Keratinocyte (primary cell): ENCODE measurements at regions not wholly inside any gene's neighbourhood (a gene's known extent, or its start where the extent isn't known, plus 50 kb on each side); places are given as distances from the start of the nearest gene placed in this dataset.
A peak's percentile ranks its signal among the peaks of the same experiment; 100 is the strongest.

ENCODE experiments used
- DNase-seq: peaks from one replicate; pipeline ENCODE4 v3.0.0-alpha.2; 2011; ENCODE audit warnings: low read depth, missing footprints, low spot score
- FAIRE-seq: peaks from 2 replicates; lab custom pipeline; 2011; peaks lifted over from hg19 to GRCh38; lab: Jason Lieb, UNC
- H2AFZ ChIP-seq: 2 replicates; pipeline ENCODE4 v1.6.0; 2012; ENCODE audit warnings: low read length, control low read depth, inconsistent platforms; ENCODE audit not compliant: control insufficient read depth
- H3K27ac ChIP-seq: 2 replicates; pipeline ENCODE4 v1.5.1; 2011; ENCODE audit warnings: low read length; ENCODE audit not compliant: control insufficient read depth, insufficient read depth
- H3K27me3 ChIP-seq: 3 replicates; pipeline ENCODE4 v1.6.0; 2011; ENCODE audit warnings: low read length; ENCODE audit not compliant: control insufficient read depth, insufficient read depth; ENCODE audit errors: extremely low read depth
- H3K36me3 ChIP-seq, 2 experiments: 2 replicates in 1 of 2; 3 replicates in 1 of 2; pipeline ENCODE4 v1.5.1; 2011; ENCODE audit warnings: low read length in 2 of 2, mild to moderate bottlenecking in 1 of 2; ENCODE audit not compliant: control insufficient read depth in 2 of 2, insufficient read depth in 2 of 2; ENCODE audit errors: extremely low read depth in 1 of 2
- H3K4me1 ChIP-seq: 3 replicates; pipeline ENCODE4 v1.5.1; 2011; ENCODE audit warnings: low read length; ENCODE audit not compliant: control insufficient read depth, insufficient read depth; ENCODE audit errors: extremely low read depth
- H3K4me2 ChIP-seq: 3 replicates; pipeline ENCODE4 v1.6.0; 2011; ENCODE audit warnings: low read depth, low read length; ENCODE audit not compliant: control insufficient read depth, insufficient read depth; ENCODE audit errors: extremely low read depth
- H3K4me3 ChIP-seq, 3 experiments: fragments of 200-600 bp in 1 of 3; sonication (generic) in 1 of 3; 2 replicates in 2 of 3; 3 replicates in 1 of 3; pipeline ENCODE4 v1.5.1; 2011 to 2016; ENCODE audit warnings: low read length in 3 of 3, mild to moderate bottlenecking in 3 of 3, control low read depth in 2 of 3, inconsistent platforms in 1 of 3, low read depth in 1 of 3, mixed read lengths in 1 of 3, mixed run types in 1 of 3, moderate library complexity in 1 of 3; ENCODE audit not compliant: control insufficient read depth in 2 of 3, insufficient read depth in 2 of 3; ENCODE audit errors: extremely low read depth in 1 of 3
- H3K79me2 ChIP-seq: 2 replicates; pipeline ENCODE4 v1.6.0; 2012; ENCODE audit warnings: low read length; ENCODE audit not compliant: control insufficient read depth, insufficient read depth
- H3K9ac ChIP-seq: 3 replicates; pipeline ENCODE4 v1.6.0; 2011; ENCODE audit warnings: low read length; ENCODE audit not compliant: control insufficient read depth, insufficient read depth; ENCODE audit errors: extremely low read depth
- H3K9me1 ChIP-seq: 3 replicates; pipeline ENCODE4 v1.6.0; 2011; ENCODE audit warnings: low read length; ENCODE audit not compliant: control insufficient read depth, insufficient read depth; ENCODE audit errors: extremely low read depth
- H3K9me3 ChIP-seq: 2 replicates; pipeline ENCODE4 v1.5.1; 2012; ENCODE audit warnings: low read depth, low read length; ENCODE audit not compliant: control insufficient read depth
- H4K20me1 ChIP-seq: 3 replicates; pipeline ENCODE4 v1.6.0; 2011; ENCODE audit warnings: low read length; ENCODE audit not compliant: control insufficient read depth, insufficient read depth; ENCODE audit errors: extremely low read depth
- EZH2 ChIP-seq: IDR thresholded peaks from one replicate; pipeline ENCODE4 v1.6.1; 2012; ENCODE audit warnings: inconsistent platforms, mild to moderate bottlenecking, low read length, moderate library complexity
- dilution Hi-C: fragments of 300-500 bp; cut with MboI; formaldehyde crosslinking; loops from one replicate; pipeline ENCODE4 v1.7.0; 2020; ENCODE audit warnings: low sequenced_read_pairs; ENCODE audit not compliant: extremely low pct_ligation_motif_present
- TF ChIP-seq, protein P1 (sequence below), 3 experiments: IDR thresholded peaks in 1 of 3; conservative IDR thresholded peaks in 1 of 3; optimal IDR thresholded peaks in 1 of 3; 2 replicates in 2 of 3; 3 replicates in 1 of 3; pipeline versions ENCODE3 to v1.5.1; 2011; ENCODE audit warnings: low read length in 3 of 3, mild to moderate bottlenecking in 3 of 3, moderate library complexity in 2 of 3, control low read depth in 1 of 3, inconsistent platforms in 1 of 3; ENCODE audit not compliant: insufficient read depth in 2 of 3; ENCODE audit errors: extremely low read depth in 1 of 3

GRCh38 chr11:8830641-8831040 is 80.3 kb upstream of the AKIP1 start:
- H3K4me3 ChIP-seq, result no peak overlapping the region
- H4K20me1 ChIP-seq, result no peaks in the 10 kb centered on the region
- H3K79me2 ChIP-seq, result no peaks in the 10 kb centered on the region
- dilution Hi-C loops, result no loop called here
- FAIRE-seq (no peak), DNase-seq (no peak)
- TF ChIP-seq, protein P1, sequence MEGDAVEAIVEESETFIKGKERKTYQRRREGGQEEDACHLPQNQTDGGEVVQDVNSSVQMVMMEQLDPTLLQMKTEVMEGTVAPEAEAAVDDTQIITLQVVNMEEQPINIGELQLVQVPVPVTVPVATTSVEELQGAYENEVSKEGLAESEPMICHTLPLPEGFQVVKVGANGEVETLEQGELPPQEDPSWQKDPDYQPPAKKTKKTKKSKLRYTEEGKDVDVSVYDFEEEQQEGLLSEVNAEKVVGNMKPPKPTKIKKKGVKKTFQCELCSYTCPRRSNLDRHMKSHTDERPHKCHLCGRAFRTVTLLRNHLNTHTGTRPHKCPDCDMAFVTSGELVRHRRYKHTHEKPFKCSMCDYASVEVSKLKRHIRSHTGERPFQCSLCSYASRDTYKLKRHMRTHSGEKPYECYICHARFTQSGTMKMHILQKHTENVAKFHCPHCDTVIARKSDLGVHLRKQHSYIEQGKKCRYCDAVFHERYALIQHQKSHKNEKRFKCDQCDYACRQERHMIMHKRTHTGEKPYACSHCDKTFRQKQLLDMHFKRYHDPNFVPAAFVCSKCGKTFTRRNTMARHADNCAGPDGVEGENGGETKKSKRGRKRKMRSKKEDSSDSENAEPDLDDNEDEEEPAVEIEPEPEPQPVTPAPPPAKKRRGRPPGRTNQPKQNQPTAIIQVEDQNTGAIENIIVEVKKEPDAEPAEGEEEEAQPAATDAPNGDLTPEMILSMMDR (optimal IDR thresholded peaks at IDR 0.05 in 1 of 3, IDR thresholded peaks at IDR 0.05 in 1 of 3, conservative IDR thresholded peaks at IDR 0.05 in 1 of 3; ENCODE audit: extremely low read depth in 1 of 3, insufficient read depth in 2 of 3, low read length in 3 of 3), result no peak
- no peak for TF ChIP-seq EZH2
- H3K4me1 ChIP-seq, result peaks cover 41% of the 10 kb centered on the region
- H3K9me3 ChIP-seq, result no peaks in the 10 kb centered on the region
- H3K36me3 ChIP-seq, result no peaks in the 10 kb centered on the region
- no peak overlapping the region for H3K27ac ChIP-seq
- no peak overlapping the region for H3K9ac ChIP-seq
- no peaks in the 10 kb centered on the region for H3K27me3 ChIP-seq
- H3K9me1 ChIP-seq, result no peaks in the 10 kb centered on the region
- H2AFZ ChIP-seq, result no peak overlapping the region
- H3K4me2 ChIP-seq, result no peak overlapping the region

DNA sequence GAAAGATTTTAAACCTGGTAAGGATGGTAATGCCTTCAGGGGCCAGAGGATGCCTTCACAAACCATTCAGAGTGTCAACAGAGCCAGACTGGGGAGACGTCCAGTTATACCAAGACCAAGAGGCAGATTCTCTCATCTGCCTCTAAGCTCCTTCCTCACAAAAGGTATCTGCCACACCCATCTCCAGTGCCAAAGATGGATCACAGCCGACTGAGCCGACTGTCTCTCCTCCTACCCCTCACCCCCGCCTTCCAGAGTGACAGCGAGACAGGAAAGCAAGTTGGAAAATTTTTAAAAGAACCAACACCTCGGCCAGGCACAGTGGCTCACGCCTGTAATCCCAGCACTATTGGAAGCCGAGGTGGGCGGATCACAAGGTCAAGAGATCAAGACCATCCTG is 79.1 kb upstream of the AKIP1 start:
- Histone ChIP-seq H3K9ac (no peak overlapping the region), H3K4me1 (peaks cover 37% of the 10 kb centered on the region), H3K9me1 (no peaks in the 10 kb centered on the region), H3K79me2 (no peaks in the 10 kb centered on the region), H3K4me2 (peak overlapping the region; percentile 78), H3K36me3 (no peaks in the 10 kb centered on the region), H4K20me1 (no peaks in the 10 kb centered on the region), H3K27ac (peak overlapping the region; percentile 84), H3K4me3 (no peak overlapping the region), H2AFZ (peak overlapping the region; percentile 38), H3K9me3 (no peaks in the 10 kb centered on the region), H3K27me3 (no peaks in the 10 kb centered on the region)
- DNase-seq (no peak), FAIRE-seq (peak; percentile 89)
- dilution Hi-C loops, result no loop called here
- TF ChIP-seq EZH2, result no peak
- TF ChIP-seq, protein P1 (optimal IDR thresholded peaks at IDR 0.05 in 1 of 3, IDR thresholded peaks at IDR 0.05 in 1 of 3, conservative IDR thresholded peaks at IDR 0.05 in 1 of 3; ENCODE audit: extremely low read depth in 1 of 3, insufficient read depth in 2 of 3, low read length in 3 of 3), result no peak
